ENCODE measurements at regions not wholly inside any gene's neighbourhood (a gene's known extent, or its start where the extent isn't known, plus 50 kb on each side); places are given as distances from the start of the nearest gene placed in this dataset.

- TF ChIP-seq, protein P1, sequence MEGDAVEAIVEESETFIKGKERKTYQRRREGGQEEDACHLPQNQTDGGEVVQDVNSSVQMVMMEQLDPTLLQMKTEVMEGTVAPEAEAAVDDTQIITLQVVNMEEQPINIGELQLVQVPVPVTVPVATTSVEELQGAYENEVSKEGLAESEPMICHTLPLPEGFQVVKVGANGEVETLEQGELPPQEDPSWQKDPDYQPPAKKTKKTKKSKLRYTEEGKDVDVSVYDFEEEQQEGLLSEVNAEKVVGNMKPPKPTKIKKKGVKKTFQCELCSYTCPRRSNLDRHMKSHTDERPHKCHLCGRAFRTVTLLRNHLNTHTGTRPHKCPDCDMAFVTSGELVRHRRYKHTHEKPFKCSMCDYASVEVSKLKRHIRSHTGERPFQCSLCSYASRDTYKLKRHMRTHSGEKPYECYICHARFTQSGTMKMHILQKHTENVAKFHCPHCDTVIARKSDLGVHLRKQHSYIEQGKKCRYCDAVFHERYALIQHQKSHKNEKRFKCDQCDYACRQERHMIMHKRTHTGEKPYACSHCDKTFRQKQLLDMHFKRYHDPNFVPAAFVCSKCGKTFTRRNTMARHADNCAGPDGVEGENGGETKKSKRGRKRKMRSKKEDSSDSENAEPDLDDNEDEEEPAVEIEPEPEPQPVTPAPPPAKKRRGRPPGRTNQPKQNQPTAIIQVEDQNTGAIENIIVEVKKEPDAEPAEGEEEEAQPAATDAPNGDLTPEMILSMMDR (IDR thresholded peaks at IDR 0.05): no peak
- TF ChIP-seq POLR2A (IDR thresholded peaks at IDR 0.05) (no peak), POLR2AphosphoS5 (IDR thresholded peaks at IDR 0.05) (no peak)
Measured at GRCh38 chr1:116287341-116288200, 85.5 kb upstream of the ATP1A1 start.

All from breast epithelium (tissue), 3 donors.